K562 (cell line): ENCODE measurements at regions not wholly inside any gene's neighbourhood (a gene's known extent, or its start where the extent isn't known, plus 50 kb on each side); places are given as distances from the start of the nearest gene placed in this dataset.

Experiments
- ATAC-seq: fragments of 200-7000 bp; cut with Tn5 transposase; 3 replicates; pipeline ENCODE4 v1.9.1; 2020; ENCODE audit warnings: moderate library complexity
- BruUV-seq: library from RNA; stranded (reverse); fragments of 400-500 nt; replicated peaks from 2 replicates; lab custom pipeline; 2021; lab: Mats Ljungman, UMichigan
- CTCF ChIA-PET: fragments of 300-600 bp; formaldehyde crosslinking; extraction: SDS; loops from one replicate; lab custom pipeline; 2021; ENCODE audit warnings: low intra/inter-chr PET ratio; lab: Yijun Ruan, JAX
- POLR2A ChIA-PET: fragments of 300-600, 350-650 bp; sonication (Branson Sonifier 250); formaldehyde crosslinking; extraction: SDS; loops from one replicate; lab custom pipeline; 2021; ENCODE audit warnings: antibody characterized with exemption, inconsistent platforms; lab: Yijun Ruan, JAX
- DNase-seq, 4 experiments: peaks; one replicate each; pipeline versions ENCODE4 v3.0.0 to v3.0.0-alpha.2; 2011 to 2018; ENCODE audit warnings: low spot score in 3 of 4, mixed read lengths in 3 of 4; ENCODE audit errors: extremely low read depth in 1 of 4
- FAIRE-seq: peaks from 2 replicates; lab custom pipeline; 2011; peaks lifted over from hg19 to GRCh38; lab: Jason Lieb, UNC
- H2AFZ ChIP-seq: 2 replicates; pipeline ENCODE4 v1.6.0; 2011; ENCODE audit warnings: low read depth, low read length, control low read depth, inconsistent platforms
- H3K27ac ChIP-seq: fragments of 200-600 bp; 3 replicates; pipeline ENCODE4 v1.8.0; 2011; ENCODE audit warnings: low read depth, mild to moderate bottlenecking, control low read depth, inconsistent platforms, low read length, moderate library complexity, mixed read lengths; ENCODE audit errors: extremely low read depth
- H3K27me3 ChIP-seq, 2 experiments: fragments of 300-600 bp in 1 of 2; 2 replicates in 1 of 2; 3 replicates in 1 of 2; pipeline versions ENCODE4 v1.6.0 to v1.8.0; 2011; ENCODE audit warnings: inconsistent platforms in 2 of 2, low read length in 2 of 2, mild to moderate bottlenecking in 1 of 2, mixed read lengths in 1 of 2, moderate library complexity in 1 of 2; ENCODE audit not compliant: control insufficient read depth in 2 of 2, insufficient read depth in 2 of 2
- H3K36me3 ChIP-seq: fragments of 300-600 bp; 3 replicates; pipeline ENCODE4 v1.8.0; 2011; ENCODE audit warnings: mild to moderate bottlenecking, low read length, inconsistent platforms; ENCODE audit not compliant: control insufficient read depth, insufficient read depth
- H3K4me1 ChIP-seq, 2 experiments: fragments of 200-600 bp in 1 of 2; replicated peaks in 1 of 2; 2 replicates in 1 of 2; 3 replicates in 1 of 2; pipeline versions ENCODE4 v1.5.1 to v1.8.0; 2011; ENCODE audit warnings: inconsistent platforms in 2 of 2, low read length in 2 of 2, mild to moderate bottlenecking in 1 of 2, mixed read lengths in 1 of 2, moderate library complexity in 1 of 2; ENCODE audit not compliant: control insufficient read depth in 2 of 2, insufficient read depth in 2 of 2
- H3K4me2 ChIP-seq: 2 replicates; pipeline ENCODE4 v1.6.1; 2011; ENCODE audit warnings: low read length, control low read depth, inconsistent platforms, mixed read lengths; ENCODE audit not compliant: insufficient read depth
- H3K4me3 ChIP-seq: fragments of 200-600 bp; sonication (generic), shearing (Covaris generic); 2 replicates; pipeline ENCODE4 v1.5.1; 2016; ENCODE audit warnings: control low read depth, inconsistent platforms
- H3K79me2 ChIP-seq: fragments of 200-600 bp; 3 replicates; pipeline ENCODE4 v1.8.0; 2011; ENCODE audit warnings: low read length, inconsistent platforms; ENCODE audit not compliant: control insufficient read depth, insufficient read depth
- H3K9ac ChIP-seq, 2 experiments: 2 replicates each; pipeline versions ENCODE4 v1.6.0 to v1.6.1; 2011; ENCODE audit warnings: low read depth in 2 of 2, low read length in 2 of 2, control low read depth in 1 of 2, inconsistent platforms in 1 of 2, mild to moderate bottlenecking in 1 of 2, mixed read lengths in 1 of 2; ENCODE audit not compliant: insufficient read depth in 1 of 2
- H3K9me1 ChIP-seq: one replicate; pipeline ENCODE4 v1.6.0; 2011; ENCODE audit warnings: inconsistent platforms, mild to moderate bottlenecking, low read length, moderate library complexity; ENCODE audit not compliant: control insufficient read depth, insufficient read depth
- H3K9me3 ChIP-seq: replicated peaks from 2 replicates; pipeline ENCODE4 v1.5.1; 2011; ENCODE audit warnings: low read depth, low read length, inconsistent platforms; ENCODE audit not compliant: control insufficient read depth, insufficient read depth
- H4K20me1 ChIP-seq: replicated peaks from 2 replicates; pipeline ENCODE4 v1.6.1; 2011; ENCODE audit warnings: low read length, inconsistent platforms, mixed read lengths; ENCODE audit not compliant: control insufficient read depth, insufficient read depth
- ATF7 ChIP-seq: fragments of 450-650 bp; IDR thresholded peaks from 2 replicates; pipeline ENCODE4 v1.7.1; 2014; ENCODE audit warnings: mild to moderate bottlenecking, moderate library complexity
- CEBPB ChIP-seq: fragments of 450-650 bp; IDR thresholded peaks from 2 replicates; pipeline ENCODE4 v1.6.1; 2016; ENCODE audit warnings: missing genetic modification characterization, missing compliant biosample characterization
- CREB3 ChIP-seq: fragments of 450-650 bp; conservative IDR thresholded peaks from 2 replicates; pipeline ENCODE4 v1.6.1; 2016; ENCODE audit warnings: missing genetic modification characterization, low read depth, mild to moderate bottlenecking, missing compliant biosample characterization, moderate library complexity
- FOXK1 ChIP-seq: sonication (generic); formaldehyde crosslinking; IDR thresholded peaks from 2 replicates; pipeline ENCODE4 v1.8.0; 2022; ENCODE audit warnings: missing genetic modification reagents, mild to moderate bottlenecking, borderline replicate concordance
- FUS ChIP-seq: fragments of 200-400 bp; formaldehyde crosslinking; optimal IDR thresholded peaks from 2 replicates; pipeline ENCODE3; 2017; ENCODE audit warnings: low read depth, low read length
- IRF2 ChIP-seq: sonication (generic); formaldehyde crosslinking; IDR thresholded peaks from 2 replicates; pipeline ENCODE4 v1.8.1; 2022; ENCODE audit warnings: mild to moderate bottlenecking, missing genetic modification reagents
- KLF10 ChIP-seq: fragments of 250-450 bp; sonication (Bioruptor Pico); IDR thresholded peaks from 2 replicates; pipeline ENCODE4 v1.6.1; 2021; ENCODE audit warnings: matching md5 sums
- NCOA1 ChIP-seq: fragments of 450-650 bp; IDR thresholded peaks from 2 replicates; pipeline ENCODE4 v1.6.1; 2016; ENCODE audit warnings: low read depth
- NCOA2 ChIP-seq, 2 experiments: fragments of 450-650 bp; IDR thresholded peaks; 2 replicates each; pipeline ENCODE4 v1.6.1; 2018; ENCODE audit warnings: mild to moderate bottlenecking in 2 of 2, moderate library complexity in 1 of 2; ENCODE audit not compliant: partially characterized antibody in 2 of 2
- NFIX ChIP-seq: fragments of 250-450 bp; sonication (Bioruptor Pico); IDR thresholded peaks from 2 replicates; pipeline ENCODE4 v1.4.0; 2020; ENCODE audit warnings: low read depth, mild to moderate bottlenecking, moderate library complexity
- PRDM10 ChIP-seq: fragments of 450-650 bp; IDR thresholded peaks from 2 replicates; pipeline ENCODE4 v1.6.1; 2018; ENCODE audit not compliant: partially characterized antibody
- PRPF4 ChIP-seq: fragments of 200-400 bp; formaldehyde crosslinking; IDR thresholded peaks from one replicate; pipeline ENCODE4 v1.6.1; 2017; ENCODE audit warnings: low read length, low read depth, mild to moderate bottlenecking; ENCODE audit not compliant: insufficient read depth, poor library complexity, severe bottlenecking
- SRSF7 ChIP-seq: fragments of 200-400 bp; formaldehyde crosslinking; optimal IDR thresholded peaks from 2 replicates; pipeline ENCODE3; 2017; ENCODE audit warnings: mild to moderate bottlenecking, low read depth, low read length
- STAG1 ChIP-seq: sonication (generic); formaldehyde crosslinking; IDR thresholded peaks from 2 replicates; pipeline ENCODE4 v1.5.0; 2020; ENCODE audit warnings: missing genetic modification reagents, borderline replicate concordance
- THRA ChIP-seq: fragments of 450-650 bp; IDR thresholded peaks from 2 replicates; pipeline ENCODE4 v1.6.1; 2017; ENCODE audit warnings: mild to moderate bottlenecking, moderate library complexity
- ZFP36 ChIP-seq: fragments of 150-350 bp; IDR thresholded peaks from 2 replicates; pipeline ENCODE4 v1.6.1; 2018; ENCODE audit warnings: low read length, low read depth; ENCODE audit not compliant: partially characterized antibody
- WGBS: fragments of 100-300 bp; shearing (Covaris generic); methylation state at CpG from one replicate; pipeline ENCODE4 v1.1.6; 2016; ENCODE audit warnings: low coverage, mixed read lengths; ENCODE audit not compliant: insufficient coverage; ENCODE audit errors: missing lambda C conversion rate; 5-methylcytosine and 5-hydroxymethylcytosine counted together
- in situ Hi-C: fragments of 300-500 bp; cut with MboI; formaldehyde crosslinking; loops from 4 replicates; pipeline ENCODE4 v1.15.0; 2018; ENCODE audit warnings: inconsistent platforms, mixed read lengths
- intact Hi-C: fragments of 100-400 bp; cut with micrococcal nuclease; formaldehyde crosslinking; loops from 2 replicates; pipeline ENCODE4 v1.14.2; 2022

GRCh38 chr2:147473075-147473474 is 371.8 kb upstream of the ACVR2A start (continued):
- TF ChIP-seq FUS (no peak), CEBPB (tag) (no peak), NCOA2 (IDR thresholded peaks at IDR 0.05; ENCODE audit: partially characterized antibody in 2 of 2) (no peak), KLF10 (CRISPR knock-in tag) (no peak), PRPF4 (no peak)

GRCh38 chr2:147471126-147471525 is 373.7 kb upstream of the ACVR2A start:
- DNase-seq (no peak), FAIRE-seq (no peak), ATAC-seq (no peak)
- Histone ChIP-seq H4K20me1 (no peaks in the 10 kb centered on the region), H3K36me3 (no peaks in the 10 kb centered on the region), H3K9me1 (no peaks in the 10 kb centered on the region), H3K27ac (no peak overlapping the region), H3K4me1 (no peaks in the 10 kb centered on the region), H3K4me2 (no peak overlapping the region), H3K9me3 (no peaks in the 10 kb centered on the region), H3K4me3 (no peak overlapping the region), H2AFZ (no peak overlapping the region), H3K9ac (no peak overlapping the region), H3K79me2 (no peaks in the 10 kb centered on the region), H3K27me3 (no peaks in the 10 kb centered on the region)
- no TSS peak for BruUV-seq
- POLR2A ChIA-PET = interaction anchor here (1.1 kb wide), 1 partner anchor 12 kb away, joined by 3 read pairs; no protein-coding TSS in a partner anchor
- 0% methylated on average over 1 of the region's 1 CpG for WGBS
- intact Hi-C loops (no loop called here), in situ Hi-C loops (no loop called here)
- CTCF ChIA-PET = no interaction called here
- TF ChIP-seq THRA (no peak), PRDM10 (no peak), NCOA1 (no peak), FOXK1 (no peak), STAG1 (no peak), ZFP36 (no peak), SRSF7 (no peak), CREB3 (tag) (no peak), NFIX (CRISPR knock-in tag) (no peak), IRF2 (CRISPR knock-in tag) (no peak), ATF7 (no peak)
